ENCODE measurements at regions not wholly inside any gene's neighbourhood (a gene's known extent, or its start where the extent isn't known, plus 50 kb on each side); places are given as distances from the start of the nearest gene placed in this dataset.

- DNase-seq (ENCODE audit: low spot score): no peak
Measured at GRCh38 chr4:178275671-178276360, 833.6 kb upstream of the AGA start.

DNA sequence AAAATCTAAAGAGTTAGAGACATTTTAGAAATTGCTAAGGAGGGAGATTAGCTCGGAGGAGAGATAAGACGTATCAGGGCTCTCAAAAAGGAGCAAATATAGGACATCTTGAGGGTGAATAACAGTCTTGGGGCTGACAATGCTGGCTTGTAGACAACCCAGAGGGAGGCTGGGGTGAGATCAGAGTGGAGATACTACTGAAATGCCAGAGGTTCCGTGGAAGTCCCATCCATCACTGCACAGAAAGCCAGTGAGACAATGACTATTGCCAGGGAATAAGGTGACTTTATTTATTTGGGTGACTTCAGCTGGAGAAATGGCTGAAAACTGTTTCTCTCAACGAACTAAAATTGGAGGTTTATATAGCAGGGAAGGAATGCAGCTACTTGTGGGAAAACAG lies 838.1 kb upstream of the AGA start:
- DNase-seq (ENCODE audit: low spot score): no peak

DNA sequence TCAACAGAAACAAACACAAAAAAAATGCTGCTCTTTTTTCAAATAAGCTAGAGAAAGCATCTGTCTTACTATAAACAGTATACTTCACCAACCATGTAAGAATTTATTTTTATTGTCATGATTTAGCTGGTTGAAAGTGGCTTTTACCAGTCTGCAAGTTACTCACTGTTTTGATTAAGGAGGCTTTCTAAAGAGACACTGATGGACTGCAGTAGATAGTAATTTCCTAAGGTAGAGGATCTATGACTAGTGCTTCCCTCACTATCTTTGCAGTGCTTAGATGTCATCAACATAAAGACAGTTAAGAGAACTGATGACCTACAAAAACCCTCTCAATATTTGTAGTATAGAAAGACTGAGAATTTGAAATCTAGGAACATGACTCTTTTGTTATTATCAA lies 846.2 kb upstream of the AGA start:
- DNase-seq (ENCODE audit: low spot score): no peak

DNA sequence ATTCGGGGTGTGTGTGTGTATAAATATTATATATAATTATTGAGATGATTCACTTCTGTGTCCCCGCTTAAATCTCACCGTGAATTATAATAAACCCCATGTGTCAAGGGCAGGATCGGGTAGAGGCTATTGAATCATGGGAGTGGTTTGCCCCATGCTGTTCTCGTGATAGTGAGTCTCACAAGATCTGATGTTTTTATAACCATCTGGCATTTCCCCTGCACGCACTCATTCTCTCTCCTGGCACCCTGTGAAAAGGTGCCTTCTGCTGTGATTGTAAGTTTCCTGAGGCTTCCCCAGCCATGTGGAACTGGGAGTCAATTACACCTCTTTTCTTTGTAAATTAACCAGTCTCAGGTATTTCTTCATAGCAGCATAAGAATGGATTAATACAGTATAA lies 851.4 kb upstream of the AGA start:
- peak; percentile 5 for DNase-seq (ENCODE audit: low spot score)

- DNase-seq (ENCODE audit: low spot score): peak; percentile 16
Measured at GRCh38 chr4:178296669-178297068, 854.4 kb upstream of the AGA start.

DNA sequence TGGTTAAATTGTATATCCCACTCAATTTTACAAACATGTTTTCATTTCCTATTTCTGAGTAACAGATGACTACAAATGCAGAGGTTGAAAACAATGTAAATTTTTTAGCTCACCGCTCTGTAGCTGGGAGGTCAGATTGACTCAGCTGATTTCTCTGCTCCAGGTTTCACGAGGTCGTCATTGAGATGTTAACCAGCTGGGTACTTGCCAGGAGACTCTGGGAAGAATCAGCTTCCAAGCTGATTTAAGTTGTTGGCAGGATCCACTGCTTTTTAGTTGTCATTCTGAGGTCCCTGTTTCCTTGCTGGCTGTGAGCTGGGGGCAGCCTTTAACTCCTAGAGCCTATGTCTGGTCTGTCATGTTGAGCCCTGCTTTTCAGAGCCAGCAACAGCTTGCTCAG lies 864.3 kb upstream of the AGA start:
- DNase-seq (ENCODE audit: low spot score): peak; percentile 41

DNA sequence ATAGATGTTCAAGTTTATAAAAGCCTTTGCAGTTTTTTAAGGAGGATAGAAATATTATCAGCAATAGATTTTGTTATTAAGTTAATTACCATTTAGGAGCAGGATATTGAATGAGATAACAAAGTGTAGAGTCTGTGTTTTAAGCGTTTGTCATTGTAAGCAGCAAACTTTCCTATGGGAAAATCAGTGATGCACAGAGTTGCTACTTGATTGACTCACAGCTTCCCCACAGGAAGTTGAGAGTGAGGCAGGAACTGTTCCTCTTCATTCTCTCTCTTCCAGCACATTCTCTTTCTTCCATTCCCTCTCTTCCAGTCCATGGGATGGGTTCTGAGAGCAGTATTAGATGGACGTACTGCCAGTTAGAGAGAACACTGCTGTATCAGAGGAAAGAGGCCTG lies 867.7 kb upstream of the AGA start:
- peak; percentile 46 for DNase-seq (ENCODE audit: low spot score)

- DNase-seq (ENCODE audit: low spot score): no peak
Measured at GRCh38 chr4:178311997-178312396, 869.8 kb upstream of the AGA start.

DNA sequence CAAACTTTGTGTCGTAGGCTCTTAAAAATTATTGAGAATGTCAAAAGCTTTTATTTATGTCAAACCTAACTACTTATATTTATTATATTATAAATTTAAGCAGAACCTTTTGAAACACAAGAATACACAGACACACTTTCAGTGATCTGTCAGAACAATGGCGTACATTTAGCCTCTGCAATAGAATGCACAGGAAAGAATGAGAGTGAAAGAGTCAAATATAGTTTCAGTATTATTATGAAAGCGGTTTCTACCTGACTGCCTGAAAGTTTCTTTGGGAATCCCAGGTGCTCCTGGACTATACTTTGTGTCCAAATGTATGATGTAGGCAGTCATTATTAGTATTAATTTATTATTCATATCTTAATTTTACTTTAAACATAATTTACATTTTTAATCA lies 872.0 kb upstream of the AGA start:
- no peak for DNase-seq (ENCODE audit: low spot score)

GRCh38 chr4:178316211-178316610 lies 874.0 kb upstream of the AGA start:
- no peak for DNase-seq (ENCODE audit: low spot score)

GRCh38 chr4:178320003-178320402 lies 877.8 kb upstream of the AGA start:
- DNase-seq (ENCODE audit: low spot score): no peak

DNA sequence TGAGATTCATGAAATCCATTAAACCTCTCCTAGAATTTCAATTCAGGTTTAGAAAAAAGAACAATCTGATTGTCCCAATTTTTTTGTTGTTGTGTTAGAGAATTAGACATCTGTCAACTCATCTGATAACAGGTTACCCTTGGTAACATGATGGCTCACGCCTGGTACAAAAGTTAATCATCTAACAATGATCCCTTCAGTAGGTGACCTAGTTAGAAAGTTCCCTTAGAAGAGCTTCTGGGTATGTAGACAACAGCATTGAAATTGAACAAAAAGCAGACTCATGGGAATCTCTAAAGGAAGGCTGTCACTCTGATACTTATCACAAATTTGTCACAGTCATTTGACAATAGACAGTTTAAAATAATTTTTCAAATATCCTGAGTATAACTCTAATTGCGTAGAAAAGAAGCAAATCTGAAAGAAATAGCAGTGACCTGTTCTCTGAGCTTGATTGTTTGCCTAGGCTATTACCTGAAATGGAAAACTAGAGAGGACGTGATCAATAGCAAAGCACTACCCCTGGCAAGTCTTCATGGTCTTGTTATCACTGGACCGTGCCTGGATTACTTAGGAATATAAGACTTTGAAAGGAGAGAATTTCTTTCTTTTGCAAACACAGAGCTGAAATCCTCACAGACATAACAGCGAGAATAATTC lies 880.4 kb upstream of the AGA start:
- DNase-seq (ENCODE audit: low spot score): no peak

- no peak for DNase-seq (ENCODE audit: low spot score)
Measured at GRCh38 chr4:178329226-178329872, 887.1 kb upstream of the AGA start.

DNA sequence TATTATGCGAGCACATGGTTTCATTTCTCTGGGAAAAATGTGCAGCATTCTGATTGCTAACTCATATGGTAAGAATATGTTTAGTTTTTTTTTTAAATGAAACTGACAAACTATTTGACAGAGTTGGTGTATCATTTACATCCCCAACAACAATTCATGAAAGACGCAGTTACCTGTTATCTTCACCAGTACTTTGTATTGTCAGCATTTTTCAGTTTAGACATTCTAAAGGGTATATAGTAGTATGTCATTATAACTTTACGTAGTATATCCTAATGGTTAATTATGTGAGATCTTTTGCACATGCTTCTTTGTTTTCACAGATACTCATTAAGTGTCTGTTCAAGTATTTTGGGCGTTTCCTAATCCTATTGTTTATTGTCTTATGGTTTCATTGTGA lies 891.1 kb upstream of the AGA start:
- DNase-seq (ENCODE audit: low spot score): no peak

DNA sequence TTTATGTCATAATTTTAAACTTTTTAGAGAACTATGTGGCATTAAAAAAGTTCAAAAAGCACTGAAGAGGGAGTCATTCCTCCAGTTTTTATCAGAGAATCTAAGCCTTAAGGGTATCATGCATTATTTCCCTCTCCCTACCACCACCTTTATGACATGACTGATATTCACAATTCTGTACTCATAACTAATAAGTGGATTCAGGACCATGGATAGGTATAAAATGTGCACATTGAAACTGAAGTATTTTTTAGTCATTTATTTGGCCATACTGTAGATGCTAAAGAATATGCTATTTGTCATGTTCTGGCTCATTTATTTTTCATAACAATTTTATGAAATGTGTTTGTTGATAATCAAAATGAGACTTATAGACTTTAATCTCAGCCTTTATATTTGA lies 897.5 kb upstream of the AGA start:
- no peak for DNase-seq (ENCODE audit: low spot score)

DNA sequence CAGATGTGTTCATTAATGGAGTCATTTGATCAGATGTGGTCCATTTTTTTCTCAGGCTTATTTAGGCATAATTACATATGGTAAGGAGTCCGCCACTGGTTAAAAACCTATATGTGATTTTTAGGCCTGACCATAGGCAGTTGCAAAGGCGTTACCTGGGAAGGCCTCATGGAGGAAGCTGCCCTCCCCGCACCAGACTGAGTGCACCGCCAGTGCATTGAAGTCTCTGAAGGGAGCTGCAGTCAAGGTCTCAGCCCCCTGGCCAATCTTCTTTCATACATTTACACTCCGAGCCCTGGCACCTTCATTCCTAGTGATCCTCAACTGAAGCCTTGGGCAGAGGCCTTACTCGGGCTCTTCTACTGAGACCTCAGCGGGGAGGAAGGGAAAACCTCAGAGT lies 898.2 kb upstream of the AGA start:
- DNase-seq (ENCODE audit: low spot score): no peak

GRCh38 chr4:178344096-178344495 lies 901.9 kb upstream of the AGA start:
- DNase-seq (ENCODE audit: low spot score): no peak

- DNase-seq (ENCODE audit: low spot score): no peak
Measured at GRCh38 chr4:178347111-178347510, 904.9 kb upstream of the AGA start.

GRCh38 chr4:178349601-178350000 lies 907.4 kb upstream of the AGA start:
- no peak for DNase-seq (ENCODE audit: low spot score)

- DNase-seq (ENCODE audit: low spot score): no peak
Measured at GRCh38 chr4:178351185-178351584, 908.9 kb upstream of the AGA start.

DNA sequence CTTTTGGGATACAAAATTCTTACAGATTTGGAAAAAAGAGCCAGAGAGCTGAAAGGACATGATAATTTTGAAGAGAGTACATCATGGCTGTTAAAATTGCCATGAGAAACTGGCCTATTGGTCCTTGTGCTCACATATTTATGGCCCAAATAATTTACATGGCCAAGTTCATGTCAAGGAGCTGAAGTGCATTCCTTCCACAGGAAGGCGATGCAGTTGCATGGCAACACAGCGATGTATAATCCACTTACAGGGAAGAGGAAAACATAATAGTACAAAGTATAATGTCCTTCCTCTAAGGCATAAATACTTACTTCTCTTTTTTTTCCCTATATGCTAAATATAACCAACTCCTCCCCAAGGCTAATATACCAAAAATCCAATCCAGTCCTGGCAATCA lies 914.5 kb upstream of the AGA start:
- DNase-seq (ENCODE audit: low spot score): no peak

DNA sequence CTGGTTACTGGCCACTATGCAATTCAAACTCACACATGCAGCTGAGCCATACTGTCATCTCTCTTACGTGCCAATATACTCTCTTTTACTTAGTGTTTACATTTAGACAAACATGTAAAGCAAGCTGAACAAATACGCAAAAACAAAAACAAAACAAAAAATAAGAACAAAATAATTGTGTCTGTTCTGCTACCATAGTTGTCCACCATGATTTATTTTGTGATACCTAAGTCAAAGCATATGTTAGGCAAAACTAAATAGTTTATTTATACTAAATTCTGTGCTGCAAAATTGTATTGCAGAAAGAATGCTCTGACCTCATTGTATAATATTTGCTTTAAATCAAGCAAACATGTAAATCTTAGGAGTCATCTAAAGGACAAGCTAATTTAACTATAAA lies 943.2 kb upstream of the AGA start:
- DNase-seq (ENCODE audit: low spot score): no peak

- no peak for DNase-seq (ENCODE audit: low spot score)
Measured at GRCh38 chr4:178387756-178388155, 945.5 kb upstream of the AGA start.

GRCh38 chr4:178395798-178396197 lies 953.6 kb upstream of the AGA start:
- no peak for DNase-seq (ENCODE audit: low spot score)

All from kidney tubule cell (primary cell).